C4-2B (cell line): ENCODE measurements at regions not wholly inside any gene's neighbourhood (a gene's known extent, or its start where the extent isn't known, plus 50 kb on each side); places are given as distances from the start of the nearest gene placed in this dataset.

Experiments
- ZFX ChIP-seq: fragments of 450-650 bp; IDR thresholded peaks from 2 replicates; pipeline ENCODE4 v1.6.1; 2017
- TF ChIP-seq, protein P1 (sequence below): fragments of 450-650 bp; conservative IDR thresholded peaks from 2 replicates; pipeline ENCODE4 v1.5.1; 2017; ENCODE audit warnings: mild to moderate bottlenecking

DNA sequence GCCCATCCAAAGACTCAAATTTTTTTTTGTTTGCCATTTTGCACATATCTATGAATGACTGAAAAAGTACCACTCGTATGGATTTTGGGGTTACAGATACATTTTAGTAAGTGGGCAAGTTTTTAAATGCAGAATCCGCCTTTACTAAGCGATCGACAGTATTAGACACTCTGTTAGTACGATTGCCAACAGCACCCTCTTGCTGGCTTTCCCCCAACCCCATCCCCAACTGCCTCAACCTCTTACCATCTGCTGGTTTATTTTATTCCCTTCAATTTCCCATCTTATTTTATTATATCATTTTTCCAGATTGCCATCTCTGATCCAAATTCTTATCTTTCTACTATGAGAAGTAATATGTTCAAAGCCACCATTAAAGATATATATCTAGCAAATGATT is 244.8 kb downstream of the LRRIQ3 start:
- TF ChIP-seq, protein P1, sequence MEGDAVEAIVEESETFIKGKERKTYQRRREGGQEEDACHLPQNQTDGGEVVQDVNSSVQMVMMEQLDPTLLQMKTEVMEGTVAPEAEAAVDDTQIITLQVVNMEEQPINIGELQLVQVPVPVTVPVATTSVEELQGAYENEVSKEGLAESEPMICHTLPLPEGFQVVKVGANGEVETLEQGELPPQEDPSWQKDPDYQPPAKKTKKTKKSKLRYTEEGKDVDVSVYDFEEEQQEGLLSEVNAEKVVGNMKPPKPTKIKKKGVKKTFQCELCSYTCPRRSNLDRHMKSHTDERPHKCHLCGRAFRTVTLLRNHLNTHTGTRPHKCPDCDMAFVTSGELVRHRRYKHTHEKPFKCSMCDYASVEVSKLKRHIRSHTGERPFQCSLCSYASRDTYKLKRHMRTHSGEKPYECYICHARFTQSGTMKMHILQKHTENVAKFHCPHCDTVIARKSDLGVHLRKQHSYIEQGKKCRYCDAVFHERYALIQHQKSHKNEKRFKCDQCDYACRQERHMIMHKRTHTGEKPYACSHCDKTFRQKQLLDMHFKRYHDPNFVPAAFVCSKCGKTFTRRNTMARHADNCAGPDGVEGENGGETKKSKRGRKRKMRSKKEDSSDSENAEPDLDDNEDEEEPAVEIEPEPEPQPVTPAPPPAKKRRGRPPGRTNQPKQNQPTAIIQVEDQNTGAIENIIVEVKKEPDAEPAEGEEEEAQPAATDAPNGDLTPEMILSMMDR = no peak
- TF ChIP-seq ZFX = no peak
